ENCODE measurements at regions not wholly inside any gene's neighbourhood (a gene's known extent, or its start where the extent isn't known, plus 50 kb on each side); places are given as distances from the start of the nearest gene placed in this dataset.

DNA sequence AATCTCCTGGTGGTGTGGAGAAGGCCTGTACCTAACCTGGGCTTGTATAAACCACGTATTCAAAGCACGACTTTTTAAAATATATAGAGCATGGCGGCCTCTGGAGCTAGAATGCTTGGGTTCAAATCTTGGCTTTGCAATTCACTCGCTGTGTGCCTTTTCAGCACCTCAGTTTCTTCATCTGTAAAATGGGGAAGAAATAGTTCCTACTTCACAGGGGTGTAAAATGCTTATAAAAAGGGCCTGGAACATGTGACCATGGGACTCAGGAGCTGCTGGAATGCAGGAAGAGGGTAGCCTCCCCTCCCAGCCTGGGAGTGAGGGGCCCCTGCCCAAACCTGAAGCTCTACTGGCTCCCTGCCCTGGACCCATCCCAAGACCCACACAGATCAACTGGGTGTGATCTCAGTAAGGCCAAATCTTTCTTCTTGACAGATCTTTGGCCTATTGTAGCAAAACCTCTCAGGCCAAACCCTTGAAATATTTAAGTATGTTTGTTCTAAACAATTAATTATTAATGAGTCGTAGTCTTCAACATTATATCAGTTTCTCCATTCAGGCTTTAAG is 269.0 kb downstream of the ZSWIM6 start:
- TF ChIP-seq, protein P1, sequence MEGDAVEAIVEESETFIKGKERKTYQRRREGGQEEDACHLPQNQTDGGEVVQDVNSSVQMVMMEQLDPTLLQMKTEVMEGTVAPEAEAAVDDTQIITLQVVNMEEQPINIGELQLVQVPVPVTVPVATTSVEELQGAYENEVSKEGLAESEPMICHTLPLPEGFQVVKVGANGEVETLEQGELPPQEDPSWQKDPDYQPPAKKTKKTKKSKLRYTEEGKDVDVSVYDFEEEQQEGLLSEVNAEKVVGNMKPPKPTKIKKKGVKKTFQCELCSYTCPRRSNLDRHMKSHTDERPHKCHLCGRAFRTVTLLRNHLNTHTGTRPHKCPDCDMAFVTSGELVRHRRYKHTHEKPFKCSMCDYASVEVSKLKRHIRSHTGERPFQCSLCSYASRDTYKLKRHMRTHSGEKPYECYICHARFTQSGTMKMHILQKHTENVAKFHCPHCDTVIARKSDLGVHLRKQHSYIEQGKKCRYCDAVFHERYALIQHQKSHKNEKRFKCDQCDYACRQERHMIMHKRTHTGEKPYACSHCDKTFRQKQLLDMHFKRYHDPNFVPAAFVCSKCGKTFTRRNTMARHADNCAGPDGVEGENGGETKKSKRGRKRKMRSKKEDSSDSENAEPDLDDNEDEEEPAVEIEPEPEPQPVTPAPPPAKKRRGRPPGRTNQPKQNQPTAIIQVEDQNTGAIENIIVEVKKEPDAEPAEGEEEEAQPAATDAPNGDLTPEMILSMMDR (IDR thresholded peaks at IDR 0.05) = no peak
- TF ChIP-seq POLR2A (IDR thresholded peaks at IDR 0.05) (no peak), POLR2AphosphoS5 (IDR thresholded peaks at IDR 0.05; ENCODE audit: insufficient read depth in 1 of 2, low read depth in 1 of 2) (no peak)

All from vagina (tissue), 2 donors.